Lung (tissue), 11 donors: ENCODE measurements at regions not wholly inside any gene's neighbourhood (a gene's known extent, or its start where the extent isn't known, plus 50 kb on each side); places are given as distances from the start of the nearest gene placed in this dataset.

Experiments
- ATAC-seq: fragments of 200-7000 bp; cut with Tn5 transposase; one replicate; pipeline ENCODE4 v1.9.1; 2020; ENCODE audit warnings: moderate number of reproducible peaks; ENCODE audit not compliant: insufficient read depth, low FRiP score
- DNase-seq, 3 donors: peaks; one replicate each; pipeline ENCODE4 v3.0.0-alpha.2; 2013 to 2017
- H3K27ac ChIP-seq, 2 donors: one replicate each; pipeline ENCODE4 v1.5.1; 2013; ENCODE audit warnings: mild to moderate bottlenecking in 2 of 2, moderate library complexity in 2 of 2, control low read depth in 1 of 2, inconsistent platforms in 1 of 2, low read depth in 1 of 2, low read length in 1 of 2
- H3K27me3 ChIP-seq, 3 donors: one replicate each; pipeline ENCODE4 v1.5.1; 2013; ENCODE audit warnings: low read length in 2 of 3; ENCODE audit not compliant: control insufficient read depth in 3 of 3, insufficient read depth in 3 of 3
- H3K36me3 ChIP-seq, 4 donors: one replicate each; pipeline ENCODE4 v1.5.1; 2013; ENCODE audit warnings: low read length in 4 of 4, mild to moderate bottlenecking in 1 of 4, moderate library complexity in 1 of 4; ENCODE audit not compliant: control insufficient read depth in 4 of 4, insufficient read depth in 4 of 4
- H3K4me1 ChIP-seq, 5 donors: one replicate each; pipeline ENCODE4 v1.5.1; 2013; ENCODE audit warnings: low read length in 5 of 5, mild to moderate bottlenecking in 2 of 5, moderate library complexity in 1 of 5; ENCODE audit not compliant: control insufficient read depth in 5 of 5, insufficient read depth in 5 of 5
- H3K4me3 ChIP-seq: one replicate; pipeline ENCODE4 v1.5.1; 2013; ENCODE audit warnings: mild to moderate bottlenecking, control low read depth, moderate library complexity
- H3K9ac ChIP-seq, 2 donors: one replicate each; pipeline ENCODE4 v1.5.1; 2013; ENCODE audit warnings: low read length in 2 of 2, control low read depth in 1 of 2; ENCODE audit not compliant: insufficient read depth in 1 of 2
- H3K9me3 ChIP-seq, 4 donors: one replicate each; pipeline ENCODE4 v1.5.1; 2013; ENCODE audit warnings: low read length in 3 of 4, mild to moderate bottlenecking in 1 of 4, moderate library complexity in 1 of 4; ENCODE audit not compliant: control insufficient read depth in 4 of 4, insufficient read depth in 3 of 4
- CTCF ChIP-seq: IDR thresholded peaks from 2 replicates; pipeline ENCODE4 v1.5.1; 2012; ENCODE audit warnings: mild to moderate bottlenecking; ENCODE audit errors: control extremely low read depth, extremely low read depth
- WGBS, 2 donors: extraction: QIAGEN DNeasy Blood & Tissue Kit; methylation state at CpG; one replicate each; pipeline ENCODE4 v1.1.7; 2013; 5-methylcytosine and 5-hydroxymethylcytosine counted together
- donor health status: control.
- donor health status: control.
- donor health status: Bipolar disorder and iron deficiency.
- donor health status: healthy.
- donor health status: DM: yes; HTN: yes; CAD: no.

- H3K9ac ChIP-seq = no peak overlapping the region
- H3K4me3 ChIP-seq = no peak overlapping the region
- H3K4me1 ChIP-seq = no peaks in the 10 kb centered on the region
- no peaks in the 10 kb centered on the region for H3K27me3 ChIP-seq
- H3K27ac ChIP-seq = no peak overlapping the region
- WGBS, 2 donors = 69 to 82% methylated on average over 3 of the region's 3 CpGs
- DNase-seq (no peak), ATAC-seq (no peak)
- H3K36me3 ChIP-seq = no peaks in the 10 kb centered on the region
- TF ChIP-seq CTCF = no peak
- H3K9me3 ChIP-seq = peaks cover 0 to 3% (median 0%) of the 10 kb centered on the region in 4 donors
Observed at GRCh38 chr12:82593143-82593542, 93.6 kb upstream of the TMTC2 start.

- no peak for ATAC-seq
- WGBS, 2 donors = 40 to 63% methylated on average over 1 of the region's 1 CpG
Observed at GRCh38 chr12:82593901-82594396, 92.8 kb upstream of the TMTC2 start.

GRCh38 chr12:82595941-82596340 lies 90.8 kb upstream of the TMTC2 start:
- ATAC-seq (no peak), DNase-seq (no peak)
- Histone ChIP-seq H3K36me3 (no peaks in the 10 kb centered on the region), H3K9ac (no peak overlapping the region), H3K27me3 (no peaks in the 10 kb centered on the region), H3K27ac (no peak overlapping the region), H3K4me1 (peaks cover 0 to 14% (median 0%) of the 10 kb centered on the region in 5 donors), H3K9me3 (no peaks in the 10 kb centered on the region), H3K4me3 (no peak overlapping the region)
- no peak for TF ChIP-seq CTCF

More at GRCh38 chr12:82593901-82594396, 92.8 kb upstream of the TMTC2 start:
- Histone ChIP-seq H3K4me1 (no peaks in the 10 kb centered on the region), H3K9me3 (no peaks in the 10 kb centered on the region), H3K27ac (no peak overlapping the region), H3K36me3 (no peaks in the 10 kb centered on the region), H3K27me3 (no peaks in the 10 kb centered on the region), H3K4me3 (no peak overlapping the region), H3K9ac (no peak overlapping the region)
- peak in 2 of 3 donors; percentile 15 to 31 for DNase-seq
- no peak for TF ChIP-seq CTCF

- ATAC-seq = no peak
- Histone ChIP-seq H3K27me3 (no peaks in the 10 kb centered on the region), H3K4me3 (no peak overlapping the region), H3K9ac (no peak overlapping the region), H3K9me3 (no peaks in the 10 kb centered on the region), H3K4me1 (peaks cover 0 to 15% (median 0%) of the 10 kb centered on the region in 5 donors), H3K36me3 (no peaks in the 10 kb centered on the region), H3K27ac (no peak overlapping the region)
- WGBS, 2 donors = 69 to 71% methylated on average over 1 of the region's 1 CpG
- DNase-seq = peak; percentile 14 to 43 (median 21)
- TF ChIP-seq CTCF = no peak
Observed at GRCh38 chr12:82596483-82596882, 90.2 kb upstream of the TMTC2 start.
